Stimulated activated naive CD8-positive, alpha-beta T cell treated with anti-CD3 and anti-CD28 coated beads, Interleukin-15, Interleukin-2, amounts not matched to agents 100 ng/mL and 50 ng/mL, for 24 hours (primary cell): ENCODE measurements at regions not wholly inside any gene's neighbourhood (a gene's known extent, or its start where the extent isn't known, plus 50 kb on each side); places are given as distances from the start of the nearest gene placed in this dataset.
"Not testable (repeated sequence)": the region's sequence is repeated elsewhere in the genome, so short reads cannot be mapped to it uniquely, and the experiment has no call there.

Experiments used
- H3K27ac Mint-ChIP-seq: one replicate; pipeline ENCODE4 v1.8.0; 2021; ENCODE audit warnings: mild to moderate bottlenecking, mixed read lengths
- H3K27me3 Mint-ChIP-seq: one replicate; pipeline ENCODE4 v1.8.0; 2021; ENCODE audit warnings: mixed read lengths
- H3K36me3 Mint-ChIP-seq: one replicate; pipeline ENCODE4 v1.8.0; 2021; ENCODE audit warnings: low read depth, mixed read lengths
- H3K4me1 Mint-ChIP-seq: one replicate; pipeline ENCODE4 v1.8.0; 2021; ENCODE audit warnings: low read depth, mixed read lengths
- H3K4me3 Mint-ChIP-seq: one replicate; pipeline ENCODE4 v1.8.0; 2021; ENCODE audit warnings: mild to moderate bottlenecking, mixed read lengths
- H3K9me3 Mint-ChIP-seq: one replicate; pipeline ENCODE4 v1.8.0; 2021; ENCODE audit warnings: mixed read lengths

DNA sequence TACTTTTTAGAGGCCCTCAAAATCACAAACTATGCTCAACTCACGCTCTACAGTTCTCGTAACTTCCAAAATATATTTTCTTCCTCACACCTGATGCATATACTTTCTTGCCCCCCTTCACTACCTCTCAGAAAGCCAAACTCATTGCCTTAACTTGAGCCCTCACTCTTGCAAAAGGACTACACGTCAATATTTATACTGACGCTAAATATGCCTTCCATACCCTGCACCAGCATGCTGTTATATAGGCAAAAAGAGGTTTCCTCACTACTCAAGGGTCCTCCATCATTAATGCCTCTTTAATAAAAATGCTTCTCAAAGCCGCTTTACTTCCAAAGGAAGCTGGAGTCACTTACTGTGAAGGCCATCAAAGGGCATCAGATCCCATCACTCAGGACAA is 92.9 kb upstream of the ATF7IP2 start:
- Mint-ChIP-seq H3K36me3 (peaks cover 10% of the 10 kb centered on the region), H3K9me3 (peaks cover 19% of the 10 kb centered on the region), H3K4me1 (peaks cover 12% of the 10 kb centered on the region)
- H3K27ac Mint-ChIP-seq, H3K4me3 Mint-ChIP-seq, H3K27me3 Mint-ChIP-seq: not testable (repeated sequence)

GRCh38 chr16:10294153-10294552 is 91.7 kb upstream of the ATF7IP2 start:
- not testable (repeated sequence) for H3K27ac Mint-ChIP-seq, H3K27me3 Mint-ChIP-seq, H3K4me3 Mint-ChIP-seq
- peaks cover 10% of the 10 kb centered on the region for H3K36me3 Mint-ChIP-seq
- peaks cover 19% of the 10 kb centered on the region for H3K9me3 Mint-ChIP-seq
- peaks cover 16% of the 10 kb centered on the region for H3K4me1 Mint-ChIP-seq

DNA sequence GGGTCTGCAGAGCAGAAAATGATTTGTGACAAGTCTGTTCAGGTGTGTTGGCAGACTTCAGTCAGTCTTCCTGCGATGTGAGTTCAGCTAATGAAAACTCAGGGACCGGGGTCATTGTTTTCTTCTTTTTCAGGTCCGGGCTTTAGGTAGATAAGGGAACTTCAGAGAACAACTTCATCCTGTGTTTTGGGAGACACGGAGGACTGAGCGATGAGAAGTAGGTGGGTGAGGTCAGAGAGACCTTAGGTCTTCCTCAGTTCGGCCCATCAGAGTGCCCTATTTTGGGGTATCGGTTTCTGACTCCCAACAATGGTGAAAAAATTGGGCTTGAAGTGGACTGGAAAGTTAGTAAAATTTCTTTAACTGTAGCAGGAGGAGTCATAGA is 88.9 kb upstream of the ATF7IP2 start:
- peaks cover 10% of the 10 kb centered on the region for H3K9me3 Mint-ChIP-seq
- peak overlapping the region; percentile 9 for H3K4me3 Mint-ChIP-seq
- H3K4me1 Mint-ChIP-seq: peaks cover 16% of the 10 kb centered on the region
- no peaks in the 10 kb centered on the region for H3K27me3 Mint-ChIP-seq
- H3K27ac Mint-ChIP-seq: peak overlapping the region; percentile 14
- H3K36me3 Mint-ChIP-seq: peaks cover 10% of the 10 kb centered on the region

GRCh38 chr16:10297341-10298006 is 88.4 kb upstream of the ATF7IP2 start:
- Mint-ChIP-seq H3K36me3 (peaks cover 10% of the 10 kb centered on the region), H3K4me3 (peak overlapping the region; percentile 9), H3K27ac (peak overlapping the region; percentile 14), H3K9me3 (peaks cover 10% of the 10 kb centered on the region), H3K27me3 (no peaks in the 10 kb centered on the region), H3K4me1 (peaks cover 16% of the 10 kb centered on the region)

- Mint-ChIP-seq H3K27ac (no peak overlapping the region), H3K4me1 (peaks cover 16% of the 10 kb centered on the region), H3K9me3 (no peaks in the 10 kb centered on the region), H3K27me3 (no peaks in the 10 kb centered on the region), H3K36me3 (no peaks in the 10 kb centered on the region), H3K4me3 (no peak overlapping the region)
Measured at GRCh38 chr16:10300905-10301304, 85.0 kb upstream of the ATF7IP2 start.

- not testable (repeated sequence) for H3K36me3 Mint-ChIP-seq, H3K27ac Mint-ChIP-seq, H3K9me3 Mint-ChIP-seq, H3K27me3 Mint-ChIP-seq, H3K4me3 Mint-ChIP-seq
- H3K4me1 Mint-ChIP-seq: peaks cover 13% of the 10 kb centered on the region
Measured at GRCh38 chr16:10301547-10301946, 84.3 kb upstream of the ATF7IP2 start.

DNA sequence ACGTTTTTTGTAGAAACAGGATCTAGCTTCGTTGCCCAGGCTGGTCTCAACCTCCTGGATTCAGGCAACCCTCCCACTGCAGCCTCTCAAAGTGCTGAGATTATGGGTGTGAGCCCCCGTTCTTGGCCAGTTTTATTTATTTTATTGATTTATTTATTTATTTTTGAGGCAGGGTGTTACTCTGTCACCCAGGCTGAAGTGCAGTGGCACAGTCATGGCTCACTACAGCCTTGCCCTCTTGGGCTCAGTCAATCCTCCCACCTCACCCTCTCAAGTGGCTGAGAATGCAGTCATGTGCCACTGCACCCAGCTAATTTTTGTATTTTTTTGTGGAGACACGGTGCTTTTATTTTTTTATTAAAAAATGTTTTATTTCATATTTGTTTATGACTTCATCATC is 79.9 kb upstream of the ATF7IP2 start:
- H3K9me3 Mint-ChIP-seq: no peaks in the 10 kb centered on the region
- H3K36me3 Mint-ChIP-seq: no peaks in the 10 kb centered on the region
- peaks cover 5% of the 10 kb centered on the region for H3K4me1 Mint-ChIP-seq
- H3K27me3 Mint-ChIP-seq: no peaks in the 10 kb centered on the region
- H3K4me3 Mint-ChIP-seq: no peak overlapping the region
- no peak overlapping the region for H3K27ac Mint-ChIP-seq

- Mint-ChIP-seq H3K27ac (no peak overlapping the region), H3K4me3 (no peak overlapping the region), H3K9me3 (no peaks in the 10 kb centered on the region), H3K36me3 (no peaks in the 10 kb centered on the region), H3K27me3 (no peaks in the 10 kb centered on the region), H3K4me1 (peaks cover 11% of the 10 kb centered on the region)
Measured at GRCh38 chr16:10308305-10309193, 77.3 kb upstream of the ATF7IP2 start.

GRCh38 chr16:10309271-10309932 is 76.5 kb upstream of the ATF7IP2 start:
- H3K4me1 Mint-ChIP-seq: peaks cover 11% of the 10 kb centered on the region
- no peaks in the 10 kb centered on the region for H3K36me3 Mint-ChIP-seq
- no peaks in the 10 kb centered on the region for H3K27me3 Mint-ChIP-seq
- H3K9me3 Mint-ChIP-seq: no peaks in the 10 kb centered on the region
- no peak overlapping the region for H3K4me3 Mint-ChIP-seq
- no peak overlapping the region for H3K27ac Mint-ChIP-seq

GRCh38 chr16:10312008-10312407 is 73.9 kb upstream of the ATF7IP2 start:
- H3K27ac Mint-ChIP-seq: no peak overlapping the region
- H3K4me1 Mint-ChIP-seq: peaks cover 21% of the 10 kb centered on the region
- no peak overlapping the region for H3K4me3 Mint-ChIP-seq
- H3K36me3 Mint-ChIP-seq: no peaks in the 10 kb centered on the region
- H3K27me3 Mint-ChIP-seq: no peaks in the 10 kb centered on the region
- H3K9me3 Mint-ChIP-seq: no peaks in the 10 kb centered on the region

DNA sequence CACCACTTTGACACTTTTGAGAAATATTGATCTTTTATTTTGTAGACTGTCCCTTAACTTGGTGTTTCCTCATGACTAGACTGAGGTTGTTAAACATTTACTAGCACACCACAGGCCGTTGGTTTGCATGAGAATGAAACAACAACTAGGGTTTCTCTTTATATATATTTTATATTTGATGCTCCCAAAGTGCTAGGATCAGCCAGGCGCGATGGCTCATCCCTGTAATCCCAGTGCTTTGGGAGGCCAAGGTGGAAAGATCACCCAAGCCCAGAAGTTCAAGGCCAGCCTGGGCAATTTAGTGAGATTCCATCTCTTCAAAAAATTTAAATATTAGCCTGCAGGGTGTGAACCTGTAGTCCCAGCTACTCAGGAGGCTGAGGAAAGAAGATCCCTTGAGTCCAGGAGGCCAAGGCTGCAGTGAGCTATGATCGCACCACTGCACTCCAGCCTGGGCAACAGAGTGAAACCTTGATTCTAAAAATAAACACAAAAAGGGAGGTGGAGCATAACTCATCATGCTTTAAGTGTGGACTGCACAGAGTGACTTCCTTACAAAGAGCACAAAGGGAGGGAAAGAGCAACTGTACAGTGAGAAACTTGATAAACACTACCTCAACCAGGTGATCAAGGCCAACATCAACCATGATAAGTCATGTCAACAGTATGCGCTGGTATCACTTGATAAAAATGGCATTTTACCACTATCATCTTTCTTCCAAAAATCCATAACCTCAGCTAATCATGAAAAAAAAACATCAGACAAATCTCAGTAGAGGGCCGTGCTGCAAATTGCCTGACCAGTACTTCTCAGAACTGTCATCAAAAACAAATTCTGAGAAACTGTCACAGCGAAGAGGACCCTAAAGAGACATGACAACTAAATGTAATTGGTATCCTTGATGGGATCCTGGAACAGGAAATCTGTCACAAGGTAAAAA is 72.8 kb upstream of the ATF7IP2 start:
- no peak overlapping the region for H3K4me3 Mint-ChIP-seq
- H3K36me3 Mint-ChIP-seq: no peaks in the 10 kb centered on the region
- no peak overlapping the region for H3K27ac Mint-ChIP-seq
- H3K27me3 Mint-ChIP-seq: no peaks in the 10 kb centered on the region
- peaks cover 21% of the 10 kb centered on the region for H3K4me1 Mint-ChIP-seq
- no peaks in the 10 kb centered on the region for H3K9me3 Mint-ChIP-seq

DNA sequence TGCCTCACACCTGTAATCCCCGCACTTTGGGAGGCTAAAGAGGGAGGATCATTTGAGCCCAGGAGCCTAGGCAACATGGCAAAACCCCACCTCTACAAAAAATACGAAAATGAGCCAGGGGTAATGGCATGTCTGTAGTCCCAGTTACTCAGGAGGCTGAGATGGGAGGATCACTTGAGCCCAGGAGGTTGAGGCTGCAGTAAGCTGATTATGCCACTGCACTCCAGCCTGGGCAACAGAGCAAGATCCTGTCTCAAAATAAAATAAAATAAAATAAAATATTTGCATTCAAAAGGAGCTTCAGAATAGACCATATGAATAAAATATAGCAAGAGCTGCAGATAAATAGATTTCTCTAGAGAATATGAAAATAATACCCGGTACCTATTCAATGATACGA is 71.5 kb upstream of the ATF7IP2 start:
- no peaks in the 10 kb centered on the region for H3K36me3 Mint-ChIP-seq
- H3K27me3 Mint-ChIP-seq: no peaks in the 10 kb centered on the region
- H3K27ac Mint-ChIP-seq: no peak overlapping the region
- H3K4me1 Mint-ChIP-seq: peaks cover 16% of the 10 kb centered on the region
- no peaks in the 10 kb centered on the region for H3K9me3 Mint-ChIP-seq
- no peak overlapping the region for H3K4me3 Mint-ChIP-seq

DNA sequence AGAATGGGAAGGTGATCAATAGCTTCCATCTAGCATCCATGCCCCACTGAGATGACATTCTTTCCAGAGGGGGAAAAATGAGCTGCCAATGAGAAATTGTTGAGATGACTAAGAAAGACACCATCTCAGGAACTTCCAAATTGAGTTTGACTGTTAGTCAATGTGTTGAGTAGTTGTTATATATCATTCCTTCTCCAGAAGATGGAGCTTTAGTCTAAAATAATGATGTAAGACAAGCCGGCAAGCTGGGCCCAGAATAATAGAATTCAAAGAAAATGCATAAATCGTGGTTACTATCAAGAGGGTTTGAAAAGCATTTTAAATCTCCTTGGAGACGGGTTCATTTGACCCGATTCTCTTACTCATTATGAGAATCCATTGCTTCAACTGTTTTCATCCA is 71.0 kb upstream of the ATF7IP2 start:
- no peak overlapping the region for H3K27ac Mint-ChIP-seq
- H3K9me3 Mint-ChIP-seq: no peaks in the 10 kb centered on the region

GRCh38 chr16:10317425-10318001 is 68.3 kb upstream of the ATF7IP2 start:
- H3K36me3 Mint-ChIP-seq: no peaks in the 10 kb centered on the region
- H3K4me3 Mint-ChIP-seq: no peak overlapping the region
- no peak overlapping the region for H3K27ac Mint-ChIP-seq

More for the DNA sequence above, 71.0 kb upstream of the ATF7IP2 start:
- Mint-ChIP-seq H3K4me3 (no peak overlapping the region), H3K36me3 (no peaks in the 10 kb centered on the region), H3K27me3 (no peaks in the 10 kb centered on the region), H3K4me1 (peaks cover 16% of the 10 kb centered on the region)

More at GRCh38 chr16:10317425-10318001, 68.3 kb upstream of the ATF7IP2 start:
- peaks cover 16% of the 10 kb centered on the region for H3K4me1 Mint-ChIP-seq
- H3K9me3 Mint-ChIP-seq: no peaks in the 10 kb centered on the region
- no peaks in the 10 kb centered on the region for H3K27me3 Mint-ChIP-seq
